Hepatocyte (in vitro differentiated cells): ENCODE measurements at regions not wholly inside any gene's neighbourhood (a gene's known extent, or its start where the extent isn't known, plus 50 kb on each side); places are given as distances from the start of the nearest gene placed in this dataset.

Experiments
- EZH2phosphoT487 ChIP-seq: fragments of 200-600 bp; sonication (generic); IDR thresholded peaks from one replicate; pipeline ENCODE4 v1.6.1; 2018; ENCODE audit warnings: antibody characterized with exemption, mild to moderate bottlenecking, low read depth, moderate library complexity; ENCODE audit not compliant: unreplicated experiment, severe bottlenecking
- TF ChIP-seq, protein P1 (sequence below): fragments of 200-600 bp; sonication (generic); IDR thresholded peaks from 2 replicates; pipeline ENCODE4 v1.5.1; 2016; ENCODE audit warnings: antibody characterized with exemption, mild to moderate bottlenecking; ENCODE audit not compliant: poor library complexity

DNA sequence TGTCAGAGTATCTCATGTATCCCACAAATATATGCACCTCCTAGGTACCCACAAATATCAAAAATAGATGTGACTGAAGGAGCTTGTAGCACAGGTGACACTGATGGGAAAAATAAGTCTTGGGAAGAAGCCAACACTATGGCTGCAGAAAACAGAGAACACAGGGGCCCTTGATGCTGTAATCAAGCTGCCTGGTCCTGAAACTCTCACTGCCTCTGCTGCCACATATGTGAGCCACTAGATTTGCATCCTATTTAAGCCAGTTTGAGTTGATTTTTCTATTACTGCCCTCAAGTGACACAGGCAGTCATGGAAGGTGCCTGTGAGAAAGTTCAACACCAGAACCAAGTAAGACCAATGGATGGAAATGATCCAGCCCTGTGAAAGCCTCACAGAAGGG is 720.8 kb downstream of the UQCRFS1 start:
- TF ChIP-seq, protein P1, sequence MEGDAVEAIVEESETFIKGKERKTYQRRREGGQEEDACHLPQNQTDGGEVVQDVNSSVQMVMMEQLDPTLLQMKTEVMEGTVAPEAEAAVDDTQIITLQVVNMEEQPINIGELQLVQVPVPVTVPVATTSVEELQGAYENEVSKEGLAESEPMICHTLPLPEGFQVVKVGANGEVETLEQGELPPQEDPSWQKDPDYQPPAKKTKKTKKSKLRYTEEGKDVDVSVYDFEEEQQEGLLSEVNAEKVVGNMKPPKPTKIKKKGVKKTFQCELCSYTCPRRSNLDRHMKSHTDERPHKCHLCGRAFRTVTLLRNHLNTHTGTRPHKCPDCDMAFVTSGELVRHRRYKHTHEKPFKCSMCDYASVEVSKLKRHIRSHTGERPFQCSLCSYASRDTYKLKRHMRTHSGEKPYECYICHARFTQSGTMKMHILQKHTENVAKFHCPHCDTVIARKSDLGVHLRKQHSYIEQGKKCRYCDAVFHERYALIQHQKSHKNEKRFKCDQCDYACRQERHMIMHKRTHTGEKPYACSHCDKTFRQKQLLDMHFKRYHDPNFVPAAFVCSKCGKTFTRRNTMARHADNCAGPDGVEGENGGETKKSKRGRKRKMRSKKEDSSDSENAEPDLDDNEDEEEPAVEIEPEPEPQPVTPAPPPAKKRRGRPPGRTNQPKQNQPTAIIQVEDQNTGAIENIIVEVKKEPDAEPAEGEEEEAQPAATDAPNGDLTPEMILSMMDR, result no peak
- TF ChIP-seq EZH2phosphoT487, result no peak
